ENCODE measurements at regions not wholly inside any gene's neighbourhood (a gene's known extent, or its start where the extent isn't known, plus 50 kb on each side); places are given as distances from the start of the nearest gene placed in this dataset.
A peak's percentile ranks its signal among the peaks of the same experiment; 100 is the strongest.

- Histone ChIP-seq H2AFZ (ENCODE audit: low read length) (no peak overlapping the region), H3K4me3 (replicated peaks in 1 of 4; ENCODE audit: control extremely low read depth in 1 of 4, insufficient read depth in 1 of 4, low read depth in 3 of 4, low read length in 4 of 4) (no peak overlapping the region), H3K36me3 (ENCODE audit: control insufficient read depth, insufficient read depth, low read length) (no peaks in the 10 kb centered on the region), H3K4me2 (ENCODE audit: extremely low read depth, insufficient read depth, low read length) (no peak overlapping the region), H3K79me2 (ENCODE audit: control insufficient read depth, insufficient read depth, low read length) (no peaks in the 10 kb centered on the region), H3K4me1 (ENCODE audit: control insufficient read depth, extremely low read depth, insufficient read depth, low read length) (no peaks in the 10 kb centered on the region), H4K20me1 (ENCODE audit: control insufficient read depth, extremely low read depth, insufficient read depth, low read length) (no peaks in the 10 kb centered on the region), H3K27me3 (ENCODE audit: control insufficient read depth, insufficient read depth, low read length) (no peaks in the 10 kb centered on the region), H3K9me3 (ENCODE audit: control insufficient read depth, insufficient read depth, low read depth, low read length) (no peaks in the 10 kb centered on the region), H3K9ac (ENCODE audit: insufficient read depth, low read length) (no peak overlapping the region), H3K27ac (ENCODE audit: insufficient read depth, low read length) (no peak overlapping the region)
- TF ChIP-seq EZH2 (IDR thresholded peaks at IDR 0.05; ENCODE audit: low read length, missing control alignments) (no peak), CTCF (conservative IDR thresholded peaks at IDR 0.05 in 1 of 2, IDR thresholded peaks at IDR 0.05 in 1 of 2; ENCODE audit: low read depth in 1 of 2, low read length in 2 of 2) (no peak)
- DNase-seq (ENCODE audit: low read depth in 2 of 2) = no peak
These were observed 158.3 kb downstream of the FOXB1 start for GRCh38 chr15:60162251-60162967.

GRCh38 chr15:60162968-60163355 lies 158.9 kb downstream of the FOXB1 start:
- TF ChIP-seq EZH2 (IDR thresholded peaks at IDR 0.05; ENCODE audit: low read length, missing control alignments) = no peak
- TF ChIP-seq CTCF (conservative IDR thresholded peaks at IDR 0.05 in 1 of 2, IDR thresholded peaks at IDR 0.05 in 1 of 2; ENCODE audit: low read depth in 1 of 2, low read length in 2 of 2) = no peak
- no peak overlapping the region for H2AFZ ChIP-seq (ENCODE audit: low read length)
- peak in 1 of 2 donors; percentile 16 for DNase-seq (ENCODE audit: low read depth in 2 of 2)

GRCh38 chr15:60165111-60165510 lies 161.0 kb downstream of the FOXB1 start:
- DNase-seq (ENCODE audit: low read depth in 2 of 2) = no peak
- H3K27me3 ChIP-seq (ENCODE audit: control insufficient read depth, insufficient read depth, low read length) = no peaks in the 10 kb centered on the region

More at GRCh38 chr15:60162968-60163355, 158.9 kb downstream of the FOXB1 start:
- no peak overlapping the region for H3K9ac ChIP-seq (ENCODE audit: insufficient read depth, low read length)
- no peaks in the 10 kb centered on the region for H4K20me1 ChIP-seq (ENCODE audit: control insufficient read depth, extremely low read depth, insufficient read depth, low read length)
- H3K4me3 ChIP-seq (replicated peaks in 1 of 4; ENCODE audit: control extremely low read depth in 1 of 4, insufficient read depth in 1 of 4, low read depth in 3 of 4, low read length in 4 of 4) = no peak overlapping the region
- no peaks in the 10 kb centered on the region for H3K27me3 ChIP-seq (ENCODE audit: control insufficient read depth, insufficient read depth, low read length)
- no peaks in the 10 kb centered on the region for H3K9me3 ChIP-seq (ENCODE audit: control insufficient read depth, insufficient read depth, low read depth, low read length)
- no peak overlapping the region for H3K27ac ChIP-seq (ENCODE audit: insufficient read depth, low read length)
- no peaks in the 10 kb centered on the region for H3K4me1 ChIP-seq (ENCODE audit: control insufficient read depth, extremely low read depth, insufficient read depth, low read length)
- no peak overlapping the region for H3K4me2 ChIP-seq (ENCODE audit: extremely low read depth, insufficient read depth, low read length)
- H3K36me3 ChIP-seq (ENCODE audit: control insufficient read depth, insufficient read depth, low read length) = no peaks in the 10 kb centered on the region
- no peaks in the 10 kb centered on the region for H3K79me2 ChIP-seq (ENCODE audit: control insufficient read depth, insufficient read depth, low read length)

More at GRCh38 chr15:60165111-60165510, 161.0 kb downstream of the FOXB1 start:
- no peak for TF ChIP-seq EZH2 (IDR thresholded peaks at IDR 0.05; ENCODE audit: low read length, missing control alignments)
- TF ChIP-seq CTCF (conservative IDR thresholded peaks at IDR 0.05 in 1 of 2, IDR thresholded peaks at IDR 0.05 in 1 of 2; ENCODE audit: low read depth in 1 of 2, low read length in 2 of 2) = no peak
- Histone ChIP-seq H3K4me3 (replicated peaks in 1 of 4; ENCODE audit: control extremely low read depth in 1 of 4, insufficient read depth in 1 of 4, low read depth in 3 of 4, low read length in 4 of 4) (no peak overlapping the region), H3K36me3 (ENCODE audit: control insufficient read depth, insufficient read depth, low read length) (no peaks in the 10 kb centered on the region), H3K27ac (ENCODE audit: insufficient read depth, low read length) (no peak overlapping the region), H3K9ac (ENCODE audit: insufficient read depth, low read length) (no peak overlapping the region), H4K20me1 (ENCODE audit: control insufficient read depth, extremely low read depth, insufficient read depth, low read length) (no peaks in the 10 kb centered on the region), H3K4me1 (ENCODE audit: control insufficient read depth, extremely low read depth, insufficient read depth, low read length) (no peaks in the 10 kb centered on the region), H3K79me2 (ENCODE audit: control insufficient read depth, insufficient read depth, low read length) (no peaks in the 10 kb centered on the region), H3K4me2 (ENCODE audit: extremely low read depth, insufficient read depth, low read length) (no peak overlapping the region), H3K9me3 (ENCODE audit: control insufficient read depth, insufficient read depth, low read depth, low read length) (no peaks in the 10 kb centered on the region), H2AFZ (ENCODE audit: low read length) (no peak overlapping the region)

All from fibroblast of lung (primary cell).